GM18870 (cell line): ENCODE measurements at regions not wholly inside any gene's neighbourhood (a gene's known extent, or its start where the extent isn't known, plus 50 kb on each side); places are given as distances from the start of the nearest gene placed in this dataset.

Source experiments
- ATAC-seq: cut with Tn5 transposase; IDR thresholded peaks from one replicate; pipeline ENCODE4 v1.9.1; 2021; ENCODE audit warnings: moderate library complexity; ENCODE audit not compliant: unreplicated experiment

- ATAC-seq: no peak
Measured at GRCh38 chr6:33869826-33870423, 66.1 kb upstream of the MLN start.

GRCh38 chr6:33869121-33869520 lies 65.3 kb upstream of the MLN start:
- no peak for ATAC-seq

DNA sequence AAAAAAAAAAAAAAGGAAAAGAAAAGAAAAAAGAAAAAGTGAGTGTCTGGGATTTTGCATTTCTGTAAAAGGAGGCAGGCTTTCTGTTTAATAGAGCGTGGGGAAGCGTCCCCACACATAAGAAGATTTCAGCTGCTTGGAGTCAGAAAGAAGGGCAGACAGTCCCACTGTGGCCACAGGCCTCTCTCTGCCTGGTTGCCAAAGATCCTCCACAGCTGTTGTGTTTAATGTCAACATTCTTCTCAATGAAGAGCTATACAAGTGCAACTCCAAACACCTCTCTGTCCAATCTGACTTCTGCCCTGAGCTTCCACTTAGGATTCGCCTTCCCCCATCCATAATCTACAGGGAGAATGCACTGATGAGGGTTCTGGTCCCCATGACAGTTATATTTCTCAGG lies 64.3 kb upstream of the MLN start:
- no peak for ATAC-seq

DNA sequence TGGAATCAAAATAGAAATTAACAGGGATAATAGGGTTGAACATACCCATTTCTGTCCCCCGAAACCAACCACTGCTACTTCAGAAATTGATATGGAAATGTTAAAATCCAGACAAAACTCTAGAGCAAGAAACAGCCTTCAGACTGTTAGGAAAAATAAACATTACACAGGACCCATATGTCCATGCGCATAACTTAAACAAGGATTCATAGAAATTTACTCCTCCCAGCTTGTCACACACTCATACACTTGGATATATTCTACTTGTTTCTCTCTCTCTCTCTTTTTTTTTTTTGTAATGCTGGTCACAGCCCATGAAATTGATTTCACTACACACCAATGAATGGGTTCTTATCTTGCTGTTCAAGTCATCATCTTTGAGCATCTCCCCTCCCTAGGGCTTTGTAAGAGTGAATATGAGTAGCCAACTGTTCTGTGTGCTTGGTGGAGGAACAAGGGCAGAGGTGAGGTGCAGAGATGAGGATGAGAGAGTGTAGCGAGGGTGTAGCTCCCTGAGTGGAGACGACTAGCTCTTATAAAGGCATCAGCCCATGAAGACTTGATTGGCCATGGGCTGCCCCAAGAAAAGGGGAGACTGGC lies 61.8 kb upstream of the MLN start:
- no peak for ATAC-seq

GRCh38 chr6:33863723-33864440 lies 60.1 kb upstream of the MLN start:
- ATAC-seq: no peak

GRCh38 chr6:33863084-33863483 lies 59.3 kb upstream of the MLN start:
- no peak for ATAC-seq

GRCh38 chr6:33862536-33862935 lies 58.7 kb upstream of the MLN start:
- no peak for ATAC-seq

DNA sequence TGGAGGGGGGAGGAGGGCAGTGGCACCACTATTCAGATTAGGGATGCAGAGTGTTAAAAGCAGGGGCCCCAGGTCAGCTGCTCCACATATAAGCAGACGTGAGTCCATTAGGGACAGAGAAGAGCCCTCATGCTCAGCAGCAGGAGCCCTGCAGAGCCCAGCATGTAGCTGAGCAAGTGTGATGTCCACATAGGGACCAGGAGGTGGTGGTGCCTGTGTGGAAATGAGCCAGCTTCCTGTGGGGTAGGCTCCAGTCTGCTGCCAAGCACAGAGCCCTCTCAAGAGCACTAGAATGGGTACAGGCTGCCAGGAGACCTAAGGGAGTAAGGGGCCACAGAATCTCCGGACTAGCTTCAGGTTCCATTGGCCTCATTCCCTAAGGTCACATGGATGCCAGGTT lies 57.9 kb upstream of the MLN start:
- no peak for ATAC-seq

DNA sequence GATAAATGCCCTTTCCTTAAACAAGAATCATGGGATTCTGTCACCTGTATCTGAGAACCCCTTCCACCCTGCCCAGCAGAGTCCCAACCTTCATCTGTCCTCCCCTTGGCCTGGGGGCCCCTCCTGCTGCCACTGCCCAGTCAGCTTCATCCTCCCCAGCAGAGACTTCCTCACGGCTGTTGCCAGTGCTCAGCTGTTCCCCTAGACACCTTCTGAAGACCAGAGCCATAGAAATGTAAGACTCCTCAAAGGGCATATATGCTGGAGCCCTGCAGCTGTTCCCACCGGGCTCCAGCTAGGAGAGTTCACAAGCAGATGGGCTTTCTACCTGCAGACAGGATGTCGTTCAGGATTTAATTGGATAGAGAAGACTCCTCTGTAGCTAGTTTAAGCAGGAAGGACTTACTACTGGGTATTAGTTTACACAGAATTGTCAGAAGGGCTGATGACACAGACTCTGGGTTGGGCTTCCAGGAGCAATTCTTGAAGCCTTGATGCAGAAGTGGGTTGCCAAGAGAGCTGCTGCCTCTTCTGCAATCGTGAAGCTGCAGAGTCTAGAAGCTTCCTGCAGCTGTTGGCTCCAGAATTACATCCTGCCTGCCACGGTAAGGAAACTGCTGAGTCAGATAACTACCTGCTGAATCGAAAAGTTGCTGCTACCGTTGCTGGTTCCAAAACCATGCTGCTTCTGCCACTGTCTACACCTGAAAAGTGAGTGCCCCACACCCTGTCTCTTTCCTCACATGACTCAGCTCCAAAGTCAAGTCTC lies 57.1 kb upstream of the MLN start:
- no peak for ATAC-seq

DNA sequence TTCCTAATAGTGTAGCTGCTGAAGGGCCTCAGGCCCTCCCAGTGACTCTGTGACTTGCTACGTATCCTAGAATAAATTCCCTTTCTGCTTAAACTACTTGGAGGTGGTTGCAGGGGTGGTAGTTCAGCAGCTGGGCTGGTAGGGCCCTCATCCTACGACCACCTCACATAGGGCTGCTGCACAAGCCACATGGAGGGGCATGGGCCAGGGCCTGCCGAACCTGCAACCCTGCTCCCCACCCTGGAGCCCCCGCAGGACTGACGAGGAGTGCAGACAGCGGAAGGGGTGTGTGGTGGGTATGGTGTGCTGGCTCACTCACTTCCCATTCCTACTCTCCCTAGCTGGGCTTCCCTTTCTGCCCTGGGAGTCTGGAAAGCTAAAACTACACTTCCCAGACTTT lies 56.2 kb upstream of the MLN start:
- ATAC-seq: no peak

- ATAC-seq: no peak
Measured at GRCh38 chr6:33858804-33859505, 55.2 kb upstream of the MLN start.

GRCh38 chr6:33857932-33858475 lies 54.2 kb upstream of the MLN start:
- ATAC-seq: no peak

DNA sequence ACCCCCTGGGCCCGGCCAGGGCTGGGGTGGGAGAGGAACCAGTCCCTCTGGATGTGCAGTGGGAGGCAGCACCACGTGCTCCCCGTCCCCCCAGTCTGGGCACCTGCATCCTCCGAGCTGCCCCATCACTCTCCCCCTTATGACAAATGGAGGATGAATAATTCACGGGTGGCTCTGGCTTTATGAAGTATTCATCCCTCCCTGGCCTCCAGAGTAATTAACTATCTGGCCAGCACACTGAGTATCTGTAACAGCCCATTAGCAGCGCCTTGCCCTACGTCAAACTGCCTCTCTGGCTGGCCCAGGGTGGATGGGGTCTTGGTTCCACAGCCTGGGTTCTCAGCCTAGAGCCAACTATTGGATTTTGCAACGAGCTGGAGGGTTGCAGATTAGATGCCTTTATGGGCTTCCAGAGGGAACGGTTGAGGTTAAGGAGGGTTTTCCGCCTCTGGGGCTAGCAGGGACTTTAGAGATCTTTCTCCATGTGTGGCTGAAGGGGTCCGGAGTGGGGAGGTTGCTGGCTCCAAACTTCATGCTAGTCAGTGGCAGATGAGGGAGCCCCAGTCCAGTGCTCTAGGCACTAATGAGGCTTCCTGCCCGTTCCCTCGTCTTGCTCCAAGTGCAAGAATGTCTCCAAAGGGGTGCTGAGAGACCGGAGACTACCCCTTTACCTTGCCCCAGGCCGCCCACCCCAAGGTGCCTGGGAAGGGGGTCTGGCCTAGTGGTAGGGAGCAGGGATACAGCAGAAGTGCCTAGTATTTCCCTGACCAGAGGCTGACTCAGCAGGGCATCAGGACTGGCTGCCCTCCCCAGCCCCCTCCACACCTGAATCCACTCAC lies 53.5 kb upstream of the MLN start:
- no peak for ATAC-seq

GRCh38 chr6:33856655-33857054 lies 52.9 kb upstream of the MLN start:
- no peak for ATAC-seq

DNA sequence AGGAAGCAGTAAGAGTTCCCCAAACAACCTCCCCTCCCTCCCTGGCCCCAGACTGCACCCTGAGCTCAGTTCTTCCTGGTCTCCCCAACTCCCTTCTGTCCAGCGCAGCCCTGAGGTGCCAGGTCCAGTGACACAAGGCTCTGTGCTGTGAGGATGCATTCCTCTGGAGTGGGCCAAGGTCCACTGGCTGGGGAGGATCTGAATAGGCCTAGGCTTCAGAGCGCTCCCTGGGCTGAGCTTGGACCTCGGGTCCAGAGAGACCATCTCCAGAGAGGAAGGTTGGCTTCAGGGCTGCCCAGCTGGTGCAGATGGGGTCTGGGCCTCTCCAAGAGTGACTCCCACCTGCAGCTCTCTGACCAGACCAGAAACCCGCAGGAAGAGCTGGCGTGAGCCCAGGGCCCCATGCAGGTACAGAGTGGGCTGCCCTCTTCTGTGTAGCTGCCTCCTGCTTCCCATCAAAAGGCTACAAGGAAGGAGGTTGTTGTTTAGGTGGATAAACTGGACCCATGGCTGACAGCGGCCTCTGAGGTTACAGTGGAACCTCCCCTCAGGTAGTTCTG lies 52.3 kb upstream of the MLN start:
- ATAC-seq: no peak

DNA sequence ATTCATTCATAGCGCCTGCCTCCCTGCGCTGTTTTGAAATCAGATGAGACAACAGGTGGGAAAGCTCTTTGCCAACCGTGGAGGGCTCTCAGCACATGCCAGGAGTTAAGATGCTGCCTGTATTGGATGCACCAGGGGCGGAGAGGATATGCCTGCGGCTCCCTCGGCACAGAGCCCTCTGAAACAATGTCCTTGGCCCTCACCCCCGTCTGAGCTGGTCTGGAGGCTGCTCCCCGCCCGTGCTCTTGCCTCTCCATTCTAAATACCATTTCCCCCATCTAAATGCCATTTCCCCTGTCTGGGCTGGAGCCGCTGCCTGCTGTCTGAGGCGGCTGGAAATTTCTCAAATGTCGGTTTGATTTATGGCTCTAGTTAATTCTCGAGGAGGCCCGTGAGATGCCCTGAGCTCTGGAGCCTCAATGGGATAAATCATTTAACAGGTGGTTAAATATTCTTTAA lies 50.8 kb upstream of the MLN start:
- no peak for ATAC-seq

DNA sequence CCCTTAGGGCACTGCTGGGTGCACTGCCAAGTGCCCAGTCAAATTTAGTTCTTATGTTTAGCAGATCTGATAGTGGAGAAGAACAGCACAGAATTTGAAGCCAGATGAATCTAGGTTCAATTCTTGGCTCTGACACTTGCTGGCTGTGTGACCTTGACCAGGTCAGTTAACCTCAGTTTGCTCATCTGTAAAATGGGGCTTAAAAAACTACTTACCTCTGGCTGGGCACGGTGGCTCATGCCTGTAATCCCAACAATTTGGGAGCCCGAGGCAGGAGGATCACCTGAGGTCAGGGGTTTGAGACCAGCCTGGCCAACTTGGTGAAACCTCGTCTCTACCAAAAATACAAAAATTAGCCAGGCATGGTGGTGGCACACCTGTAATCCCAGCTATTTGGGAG lies 49.9 kb upstream of the MLN start:
- ATAC-seq: no peak
